Vagina (tissue), 2 donors: ENCODE measurements at regions not wholly inside any gene's neighbourhood (a gene's known extent, or its start where the extent isn't known, plus 50 kb on each side); places are given as distances from the start of the nearest gene placed in this dataset.

ENCODE experiments used
- DNase-seq, 2 donors: peaks; one replicate each; pipeline ENCODE4 v3.0.0-alpha.2; 2017; ENCODE audit errors: extremely low spot score in 2 of 2
- H3K27ac ChIP-seq: fragments of 200-600 bp; sonication (generic); one replicate; pipeline ENCODE4 v1.5.1; 2019
- H3K27me3 ChIP-seq: fragments of 200-600 bp; sonication (generic); one replicate; pipeline ENCODE4 v1.5.1; 2019
- H3K36me3 ChIP-seq, 2 donors: fragments of 200-600 bp; sonication (generic); one replicate each; pipeline ENCODE4 v1.5.1; 2017 to 2019
- H3K4me1 ChIP-seq: fragments of 200-600 bp; sonication (generic); one replicate; pipeline ENCODE4 v1.5.1; 2019
- H3K4me3 ChIP-seq, 2 donors: fragments of 200-600 bp; sonication (generic); 1 replicate in 1 of 2; 2 replicates in 1 of 2; pipeline ENCODE4 v1.5.1; 2016 to 2019
- H3K9me3 ChIP-seq: fragments of 200-600 bp; sonication (generic); one replicate; pipeline ENCODE4 v1.5.1; 2019
- POLR2A ChIP-seq, 2 donors: fragments of 450-650 bp; IDR thresholded peaks; one replicate each; pipeline ENCODE4 v1.6.1; 2017; ENCODE audit warnings: antibody characterized with exemption in 2 of 2, mild to moderate bottlenecking in 2 of 2, moderate library complexity in 2 of 2
- POLR2AphosphoS5 ChIP-seq, 2 donors: sonication (generic); formaldehyde crosslinking; IDR thresholded peaks; one replicate each; pipeline ENCODE4 v1.9.0; 2017; ENCODE audit warnings: antibody characterized with exemption in 2 of 2, mild to moderate bottlenecking in 2 of 2, low read depth in 1 of 2; ENCODE audit not compliant: insufficient read depth in 1 of 2
- intact Hi-C: fragments of 100-400 bp; cut with DNase I; formaldehyde crosslinking; loops from one replicate; pipeline ENCODE4 v1.15.1; 2023
- TF ChIP-seq, protein P1 (sequence below), 3 experiments: fragments of 450-650 bp in 2 of 3; fragments of 200-600 bp in 1 of 3; sonication (generic) in 1 of 3; IDR thresholded peaks; one replicate each; pipeline ENCODE4 v1.5.1; 2017 to 2019; ENCODE audit warnings: antibody characterized with exemption in 3 of 3, mild to moderate bottlenecking in 2 of 3, moderate library complexity in 2 of 3

DNA sequence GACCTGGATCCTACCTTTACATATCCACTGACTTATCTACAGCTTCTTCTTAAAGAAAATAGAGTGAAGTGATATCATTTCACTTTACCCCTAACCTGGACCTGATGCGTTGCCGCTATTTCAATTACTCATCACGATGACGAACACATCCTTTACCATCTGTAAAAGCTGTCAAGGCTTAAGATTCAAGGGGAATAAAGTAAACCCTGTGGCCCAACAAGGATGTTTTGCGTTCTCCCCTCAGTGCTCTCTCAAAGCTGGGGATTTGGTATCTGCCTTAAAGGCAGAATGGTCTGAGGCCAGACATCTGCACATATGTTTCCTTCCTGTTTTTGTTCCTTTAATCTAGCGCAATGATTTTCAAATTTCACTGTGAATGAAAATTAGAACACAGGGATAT lies 100.1 kb upstream of the KLF7 start:
- Histone ChIP-seq H3K4me3 (no peak overlapping the region), H3K4me1 (no peaks in the 10 kb centered on the region), H3K9me3 (no peaks in the 10 kb centered on the region), H3K27ac (no peak overlapping the region), H3K36me3 (no peaks in the 10 kb centered on the region), H3K27me3 (no peaks in the 10 kb centered on the region)
- intact Hi-C loops, result no loop called here
- TF ChIP-seq POLR2A (IDR thresholded peaks at IDR 0.05) (no peak), POLR2AphosphoS5 (IDR thresholded peaks at IDR 0.05; ENCODE audit: insufficient read depth in 1 of 2, low read depth in 1 of 2) (no peak)
- TF ChIP-seq, protein P1, sequence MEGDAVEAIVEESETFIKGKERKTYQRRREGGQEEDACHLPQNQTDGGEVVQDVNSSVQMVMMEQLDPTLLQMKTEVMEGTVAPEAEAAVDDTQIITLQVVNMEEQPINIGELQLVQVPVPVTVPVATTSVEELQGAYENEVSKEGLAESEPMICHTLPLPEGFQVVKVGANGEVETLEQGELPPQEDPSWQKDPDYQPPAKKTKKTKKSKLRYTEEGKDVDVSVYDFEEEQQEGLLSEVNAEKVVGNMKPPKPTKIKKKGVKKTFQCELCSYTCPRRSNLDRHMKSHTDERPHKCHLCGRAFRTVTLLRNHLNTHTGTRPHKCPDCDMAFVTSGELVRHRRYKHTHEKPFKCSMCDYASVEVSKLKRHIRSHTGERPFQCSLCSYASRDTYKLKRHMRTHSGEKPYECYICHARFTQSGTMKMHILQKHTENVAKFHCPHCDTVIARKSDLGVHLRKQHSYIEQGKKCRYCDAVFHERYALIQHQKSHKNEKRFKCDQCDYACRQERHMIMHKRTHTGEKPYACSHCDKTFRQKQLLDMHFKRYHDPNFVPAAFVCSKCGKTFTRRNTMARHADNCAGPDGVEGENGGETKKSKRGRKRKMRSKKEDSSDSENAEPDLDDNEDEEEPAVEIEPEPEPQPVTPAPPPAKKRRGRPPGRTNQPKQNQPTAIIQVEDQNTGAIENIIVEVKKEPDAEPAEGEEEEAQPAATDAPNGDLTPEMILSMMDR (IDR thresholded peaks at IDR 0.05), result no peak
- no peak for DNase-seq

DNA sequence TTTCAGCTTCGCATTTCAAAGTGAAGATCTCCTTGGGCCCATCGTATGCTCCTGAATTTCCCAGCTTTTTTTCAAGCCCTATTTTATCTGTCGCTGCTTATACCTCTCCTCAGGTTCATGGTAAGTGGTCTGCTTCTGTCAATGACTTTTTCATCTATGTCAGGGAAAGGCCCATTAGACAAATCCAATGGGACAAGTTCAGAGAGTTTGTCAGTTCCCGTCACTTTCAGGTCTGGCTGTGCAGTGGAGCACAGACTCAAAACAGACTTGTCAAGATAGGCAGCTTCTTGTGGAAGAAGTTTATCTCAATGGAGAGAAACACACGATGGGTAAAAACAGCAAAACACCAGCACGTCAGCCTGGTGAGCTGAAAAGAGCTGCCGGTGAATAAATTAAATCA lies 100.9 kb upstream of the KLF7 start:
- H3K9me3 ChIP-seq, result no peaks in the 10 kb centered on the region
- no peaks in the 10 kb centered on the region for H3K36me3 ChIP-seq
- no peak overlapping the region for H3K4me3 ChIP-seq
- DNase-seq, result no peak
- H3K4me1 ChIP-seq, result no peaks in the 10 kb centered on the region
- H3K27me3 ChIP-seq, result no peaks in the 10 kb centered on the region
- TF ChIP-seq POLR2AphosphoS5 (IDR thresholded peaks at IDR 0.05; ENCODE audit: insufficient read depth in 1 of 2, low read depth in 1 of 2) (no peak), POLR2A (IDR thresholded peaks at IDR 0.05) (no peak)
- TF ChIP-seq, protein P1 (IDR thresholded peaks at IDR 0.05), result no peak
- H3K27ac ChIP-seq, result no peak overlapping the region
- intact Hi-C loops, result no loop called here

DNA sequence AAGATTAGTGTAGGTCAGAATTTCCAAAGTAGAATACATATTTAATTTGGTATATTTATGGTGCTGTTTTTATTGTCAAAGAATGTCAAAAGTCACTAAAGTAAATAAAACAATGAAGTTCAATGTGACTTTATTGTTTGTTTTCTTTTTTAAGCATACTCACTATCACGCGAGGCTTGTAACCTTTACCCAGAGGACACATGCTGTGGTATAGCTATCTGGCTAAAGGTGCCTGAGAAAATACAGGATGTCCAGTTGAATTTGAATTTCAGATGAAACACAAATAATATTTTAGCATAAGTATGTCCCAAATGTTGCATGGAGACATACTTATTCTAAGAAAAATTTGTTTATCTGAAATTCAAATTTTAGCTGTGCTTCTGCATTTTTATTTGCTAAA lies 103.3 kb upstream of the KLF7 start:
- Histone ChIP-seq H3K4me3 (no peak overlapping the region), H3K36me3 (no peaks in the 10 kb centered on the region), H3K27me3 (no peaks in the 10 kb centered on the region), H3K9me3 (no peaks in the 10 kb centered on the region), H3K27ac (no peak overlapping the region), H3K4me1 (no peaks in the 10 kb centered on the region)
- intact Hi-C loops, result no loop called here
- DNase-seq, result no peak
- TF ChIP-seq, protein P1 (IDR thresholded peaks at IDR 0.05), result no peak
- TF ChIP-seq POLR2A (IDR thresholded peaks at IDR 0.05) (no peak), POLR2AphosphoS5 (IDR thresholded peaks at IDR 0.05; ENCODE audit: insufficient read depth in 1 of 2, low read depth in 1 of 2) (no peak)

DNA sequence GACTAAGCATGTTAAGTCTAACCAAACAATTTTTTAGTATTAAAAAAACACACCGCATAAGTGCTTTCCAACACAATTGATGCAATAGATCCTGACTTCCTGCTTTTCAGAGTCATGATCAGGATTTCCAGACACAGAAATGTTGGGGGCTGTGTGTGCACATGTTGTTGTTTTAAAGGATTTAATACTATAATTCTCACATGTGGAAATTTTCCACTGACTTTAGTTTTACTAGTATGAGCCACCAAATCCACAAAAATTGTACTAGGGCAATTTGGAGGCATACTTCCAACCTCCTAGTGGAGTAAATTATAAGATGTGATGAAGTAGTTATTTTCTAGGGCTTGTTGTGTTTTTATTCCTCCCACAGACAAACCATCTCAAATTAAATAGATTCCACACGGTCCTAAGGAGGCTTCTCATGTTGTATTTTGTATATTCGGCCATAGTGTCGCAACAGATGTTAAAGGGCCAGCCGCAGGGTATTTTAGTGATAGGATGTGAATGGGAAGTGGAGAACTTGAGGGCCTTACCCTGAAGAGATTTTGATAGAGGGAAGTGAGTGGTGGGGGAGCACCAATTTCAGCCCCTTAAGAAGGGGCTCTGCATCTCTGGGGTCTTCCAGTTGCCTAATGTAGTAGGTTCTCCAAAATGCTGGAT lies 108.9 kb upstream of the KLF7 start:
- no peak for DNase-seq
- intact Hi-C loops, result no loop called here
- H3K9me3 ChIP-seq, result no peaks in the 10 kb centered on the region
- no peaks in the 10 kb centered on the region for H3K36me3 ChIP-seq
- no peak overlapping the region for H3K27ac ChIP-seq
- H3K4me3 ChIP-seq, result no peak overlapping the region
- no peaks in the 10 kb centered on the region for H3K27me3 ChIP-seq
- no peak for TF ChIP-seq POLR2A (IDR thresholded peaks at IDR 0.05)
- TF ChIP-seq, protein P1 (IDR thresholded peaks at IDR 0.05), result no peak
- no peak for TF ChIP-seq POLR2AphosphoS5 (IDR thresholded peaks at IDR 0.05; ENCODE audit: insufficient read depth in 1 of 2, low read depth in 1 of 2)
- H3K4me1 ChIP-seq, result no peaks in the 10 kb centered on the region

DNA sequence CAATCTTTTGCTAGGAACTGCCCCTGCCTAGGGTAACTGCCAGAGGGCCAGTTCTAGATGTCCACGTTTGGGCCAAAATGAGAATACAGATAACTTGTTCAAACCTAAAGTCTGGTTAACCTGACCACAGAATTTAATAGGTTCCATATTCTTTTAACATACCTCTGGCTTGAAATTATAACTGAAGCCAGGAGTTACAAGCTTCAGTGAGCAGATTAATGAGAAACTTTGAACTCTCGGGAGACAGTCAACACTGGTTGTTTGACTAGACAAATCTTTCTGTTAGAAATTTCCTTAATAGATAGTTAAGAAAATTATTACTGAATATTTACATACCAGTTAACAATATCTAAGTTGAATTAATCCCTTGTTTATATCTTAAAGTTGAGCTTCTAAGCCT lies 110.0 kb upstream of the KLF7 start:
- no peak for DNase-seq
- TF ChIP-seq POLR2A (IDR thresholded peaks at IDR 0.05), result no peak
- TF ChIP-seq, protein P1 (IDR thresholded peaks at IDR 0.05), result no peak
- no peak for TF ChIP-seq POLR2AphosphoS5 (IDR thresholded peaks at IDR 0.05; ENCODE audit: insufficient read depth in 1 of 2, low read depth in 1 of 2)
- no peaks in the 10 kb centered on the region for H3K9me3 ChIP-seq

More for the DNA sequence above, 110.0 kb upstream of the KLF7 start:
- H3K27me3 ChIP-seq, result no peaks in the 10 kb centered on the region
- H3K4me1 ChIP-seq, result no peaks in the 10 kb centered on the region
- intact Hi-C loops, result no loop called here
- H3K4me3 ChIP-seq, result no peak overlapping the region
- H3K36me3 ChIP-seq, result no peaks in the 10 kb centered on the region
- H3K27ac ChIP-seq, result no peak overlapping the region
